ENCODE measurements at regions not wholly inside any gene's neighbourhood (a gene's known extent, or its start where the extent isn't known, plus 50 kb on each side); places are given as distances from the start of the nearest gene placed in this dataset.
"Not testable (repeated sequence)": the region's sequence is repeated elsewhere in the genome, so short reads cannot be mapped to it uniquely, and the experiment has no call there.

GRCh38 chr18:43849831-43850230 lies 572.5 kb upstream of the SYT4 start:
- TF ChIP-seq, protein P1, sequence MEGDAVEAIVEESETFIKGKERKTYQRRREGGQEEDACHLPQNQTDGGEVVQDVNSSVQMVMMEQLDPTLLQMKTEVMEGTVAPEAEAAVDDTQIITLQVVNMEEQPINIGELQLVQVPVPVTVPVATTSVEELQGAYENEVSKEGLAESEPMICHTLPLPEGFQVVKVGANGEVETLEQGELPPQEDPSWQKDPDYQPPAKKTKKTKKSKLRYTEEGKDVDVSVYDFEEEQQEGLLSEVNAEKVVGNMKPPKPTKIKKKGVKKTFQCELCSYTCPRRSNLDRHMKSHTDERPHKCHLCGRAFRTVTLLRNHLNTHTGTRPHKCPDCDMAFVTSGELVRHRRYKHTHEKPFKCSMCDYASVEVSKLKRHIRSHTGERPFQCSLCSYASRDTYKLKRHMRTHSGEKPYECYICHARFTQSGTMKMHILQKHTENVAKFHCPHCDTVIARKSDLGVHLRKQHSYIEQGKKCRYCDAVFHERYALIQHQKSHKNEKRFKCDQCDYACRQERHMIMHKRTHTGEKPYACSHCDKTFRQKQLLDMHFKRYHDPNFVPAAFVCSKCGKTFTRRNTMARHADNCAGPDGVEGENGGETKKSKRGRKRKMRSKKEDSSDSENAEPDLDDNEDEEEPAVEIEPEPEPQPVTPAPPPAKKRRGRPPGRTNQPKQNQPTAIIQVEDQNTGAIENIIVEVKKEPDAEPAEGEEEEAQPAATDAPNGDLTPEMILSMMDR (optimal IDR thresholded peaks at IDR 0.05 in 1 of 3, IDR thresholded peaks at IDR 0.05 in 1 of 3, conservative IDR thresholded peaks at IDR 0.05 in 1 of 3; ENCODE audit: extremely low read depth in 1 of 3, insufficient read depth in 2 of 3, low read length in 3 of 3): not testable (repeated sequence)
- not testable (repeated sequence) for TF ChIP-seq EZH2 (IDR thresholded peaks at IDR 0.05; ENCODE audit: low read length)

All from keratinocyte (primary cell).